Upper lobe of left lung (tissue), 6 donors: ENCODE measurements at regions not wholly inside any gene's neighbourhood (a gene's known extent, or its start where the extent isn't known, plus 50 kb on each side); places are given as distances from the start of the nearest gene placed in this dataset.
"Not testable (repeated sequence)": the region's sequence is repeated elsewhere in the genome, so short reads cannot be mapped to it uniquely, and the experiment has no call there.

Experiments used
- ATAC-seq, 2 donors: fragments of 200-7000 bp; cut with Tn5 transposase; one replicate each; pipeline ENCODE4 v1.9.1; 2022; ENCODE audit warnings: mild to moderate bottlenecking in 2 of 2, moderate library complexity in 2 of 2; ENCODE audit not compliant: low FRiP score in 2 of 2
- DNase-seq, 2 donors: peaks; one replicate each; pipeline ENCODE4 v3.0.0-alpha.2; 2019 to 2020
- H3K27ac ChIP-seq, 4 donors: fragments of 200-600 bp; sonication (generic); one replicate each; pipeline ENCODE4 v1.5.1; 2016 to 2019
- H3K27me3 ChIP-seq, 4 donors: fragments of 200-600 bp; sonication (generic); one replicate each; pipeline ENCODE4 v1.5.1; 2017 to 2019
- H3K36me3 ChIP-seq, 4 donors: fragments of 200-600 bp; sonication (generic); one replicate each; pipeline ENCODE4 v1.5.1; 2016 to 2019
- H3K4me1 ChIP-seq, 4 donors: fragments of 200-600 bp; sonication (generic); one replicate each; pipeline ENCODE4 v1.5.1; 2018 to 2019
- H3K4me3 ChIP-seq, 4 donors: fragments of 200-600 bp; sonication (generic); one replicate each; pipeline ENCODE4 v1.5.1; 2017 to 2019; ENCODE audit warnings: mild to moderate bottlenecking in 2 of 4, moderate library complexity in 1 of 4
- H3K9me3 ChIP-seq, 4 donors: fragments of 200-600 bp; sonication (generic); one replicate each; pipeline ENCODE4 v1.5.1; 2018 to 2019
- EP300 ChIP-seq, 4 donors: sonication (generic); formaldehyde crosslinking; IDR thresholded peaks; one replicate each; pipeline ENCODE4 v1.5.1; 2017; ENCODE audit warnings: antibody characterized with exemption in 4 of 4, control low read depth in 2 of 4
- POLR2A ChIP-seq, 4 donors: fragments of 450-650 bp; IDR thresholded peaks; one replicate each; pipeline ENCODE4 v1.5.1; 2016 to 2017; ENCODE audit warnings: antibody characterized with exemption in 4 of 4, mild to moderate bottlenecking in 2 of 4
- POLR2AphosphoS5 ChIP-seq, 2 donors: sonication (generic); formaldehyde crosslinking; IDR thresholded peaks; one replicate each; pipeline ENCODE4 v1.5.1; 2017; ENCODE audit warnings: antibody characterized with exemption in 2 of 2
- WGBS, 2 donors: methylation state at CpG; one replicate each; pipeline ENCODE4 v1.1.5; 2017 to 2018; 5-methylcytosine and 5-hydroxymethylcytosine counted together
- TF ChIP-seq, protein P1 (sequence below), 6 experiments: fragments of 450-650 bp in 4 of 6; fragments of 200-600 bp in 2 of 6; sonication (generic) in 2 of 6; IDR thresholded peaks; one replicate each; pipeline ENCODE4 v1.5.1; 2016 to 2019; ENCODE audit warnings: antibody characterized with exemption in 6 of 6
- donor health status: DM: no; HTN: no; CAD: no; lungs with moderate emphysema.
- donor health status: DM: no; HTN: yes; CAD: no; lungs with severe emphysema.

DNA sequence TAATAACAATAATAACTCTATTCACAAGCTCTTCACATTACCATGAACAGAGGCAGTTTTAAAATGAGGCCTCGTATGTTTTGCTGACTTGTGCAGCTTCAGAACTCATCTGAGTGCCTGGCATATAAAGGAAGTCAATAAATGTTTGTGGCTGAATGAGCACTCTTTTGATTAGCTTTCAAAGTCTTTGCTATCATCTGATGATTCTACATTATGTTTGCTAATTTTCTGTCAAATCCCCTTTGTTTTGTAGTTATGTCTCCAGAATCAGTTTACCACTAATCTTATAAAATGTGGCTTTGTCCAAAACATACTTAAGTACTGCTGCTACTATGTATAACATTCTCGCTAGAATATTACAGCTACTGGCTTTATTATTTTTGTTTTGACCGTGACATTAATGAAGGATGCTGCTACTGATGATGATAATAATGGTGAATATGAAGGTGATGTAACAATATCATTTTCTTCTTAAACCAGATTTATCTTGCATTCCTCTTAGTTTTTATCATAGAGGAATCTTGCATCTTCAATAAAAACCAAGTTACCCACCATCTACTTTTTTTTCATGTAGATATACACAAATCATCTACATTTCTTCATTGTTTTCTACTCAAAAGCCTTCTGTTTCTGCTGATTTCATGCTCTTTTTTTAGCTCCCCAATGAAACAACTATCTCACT, 384.5 kb downstream of the NAF1 start:
- Histone ChIP-seq H3K4me1 (no peaks in the 10 kb centered on the region), H3K9me3 (no peaks in the 10 kb centered on the region), H3K27ac (no peak overlapping the region), H3K4me3 (no peak overlapping the region), H3K36me3 (no peaks in the 10 kb centered on the region), H3K27me3 (no peaks in the 10 kb centered on the region)
- ATAC-seq (no peak), DNase-seq (no peak)
- WGBS, 2 donors, result 84% methylated on average over 3 of the region's 3 CpGs
- no peak for TF ChIP-seq POLR2AphosphoS5 (IDR thresholded peaks at IDR 0.05)
- no peak for TF ChIP-seq POLR2A (IDR thresholded peaks at IDR 0.05)
- TF ChIP-seq EP300 (IDR thresholded peaks at IDR 0.05), result no peak
- TF ChIP-seq, protein P1, sequence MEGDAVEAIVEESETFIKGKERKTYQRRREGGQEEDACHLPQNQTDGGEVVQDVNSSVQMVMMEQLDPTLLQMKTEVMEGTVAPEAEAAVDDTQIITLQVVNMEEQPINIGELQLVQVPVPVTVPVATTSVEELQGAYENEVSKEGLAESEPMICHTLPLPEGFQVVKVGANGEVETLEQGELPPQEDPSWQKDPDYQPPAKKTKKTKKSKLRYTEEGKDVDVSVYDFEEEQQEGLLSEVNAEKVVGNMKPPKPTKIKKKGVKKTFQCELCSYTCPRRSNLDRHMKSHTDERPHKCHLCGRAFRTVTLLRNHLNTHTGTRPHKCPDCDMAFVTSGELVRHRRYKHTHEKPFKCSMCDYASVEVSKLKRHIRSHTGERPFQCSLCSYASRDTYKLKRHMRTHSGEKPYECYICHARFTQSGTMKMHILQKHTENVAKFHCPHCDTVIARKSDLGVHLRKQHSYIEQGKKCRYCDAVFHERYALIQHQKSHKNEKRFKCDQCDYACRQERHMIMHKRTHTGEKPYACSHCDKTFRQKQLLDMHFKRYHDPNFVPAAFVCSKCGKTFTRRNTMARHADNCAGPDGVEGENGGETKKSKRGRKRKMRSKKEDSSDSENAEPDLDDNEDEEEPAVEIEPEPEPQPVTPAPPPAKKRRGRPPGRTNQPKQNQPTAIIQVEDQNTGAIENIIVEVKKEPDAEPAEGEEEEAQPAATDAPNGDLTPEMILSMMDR (IDR thresholded peaks at IDR 0.05), result no peak

DNA sequence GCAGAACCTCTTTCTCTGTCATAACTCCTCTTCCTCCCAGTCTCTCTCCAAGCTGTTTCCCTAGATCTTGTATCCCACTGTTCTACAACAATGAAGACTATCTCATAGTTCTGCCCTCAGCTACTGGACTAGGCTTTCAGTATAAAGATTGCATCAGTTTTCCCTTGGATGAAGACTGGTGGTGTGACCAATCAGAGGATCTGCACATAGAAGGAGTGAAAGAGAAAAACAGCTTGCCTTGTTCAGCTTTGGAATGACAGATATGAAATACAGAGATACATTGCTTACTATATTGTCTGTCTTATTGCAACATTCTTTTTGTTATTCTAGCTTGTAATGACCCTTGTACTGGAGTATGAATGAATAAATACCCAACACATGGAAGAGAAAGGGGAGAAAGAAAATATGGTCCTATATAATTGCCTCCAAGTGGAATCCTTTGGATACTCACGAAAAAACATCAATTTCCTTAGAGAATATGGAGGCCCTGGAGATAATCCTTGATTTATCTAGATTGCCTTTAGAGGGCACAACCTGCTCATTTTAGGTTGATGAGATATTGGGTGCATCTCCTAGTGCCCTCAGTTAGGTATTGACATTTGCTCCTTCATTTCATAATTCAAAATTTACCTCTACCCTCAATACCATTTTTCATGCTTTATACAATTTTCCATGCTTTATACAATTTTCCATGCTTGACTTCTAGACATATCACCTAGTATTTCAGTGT, 395.8 kb downstream of the NAF1 start:
- ATAC-seq, result no peak
- no peaks in the 10 kb centered on the region for H3K36me3 ChIP-seq
- H3K4me3 ChIP-seq, result no peak overlapping the region
- no peak for TF ChIP-seq EP300 (IDR thresholded peaks at IDR 0.05)
- TF ChIP-seq, protein P1 (IDR thresholded peaks at IDR 0.05), result no peak
- TF ChIP-seq POLR2A (IDR thresholded peaks at IDR 0.05), result no peak
- no peak for TF ChIP-seq POLR2AphosphoS5 (IDR thresholded peaks at IDR 0.05)
- H3K9me3 ChIP-seq, result no peaks in the 10 kb centered on the region
- H3K27me3 ChIP-seq, result no peaks in the 10 kb centered on the region
- WGBS, 2 donors, result 76 to 81% methylated on average over 1 of the region's 1 CpG
- H3K4me1 ChIP-seq, result no peaks in the 10 kb centered on the region
- no peak overlapping the region for H3K27ac ChIP-seq
- DNase-seq, result no peak

DNA sequence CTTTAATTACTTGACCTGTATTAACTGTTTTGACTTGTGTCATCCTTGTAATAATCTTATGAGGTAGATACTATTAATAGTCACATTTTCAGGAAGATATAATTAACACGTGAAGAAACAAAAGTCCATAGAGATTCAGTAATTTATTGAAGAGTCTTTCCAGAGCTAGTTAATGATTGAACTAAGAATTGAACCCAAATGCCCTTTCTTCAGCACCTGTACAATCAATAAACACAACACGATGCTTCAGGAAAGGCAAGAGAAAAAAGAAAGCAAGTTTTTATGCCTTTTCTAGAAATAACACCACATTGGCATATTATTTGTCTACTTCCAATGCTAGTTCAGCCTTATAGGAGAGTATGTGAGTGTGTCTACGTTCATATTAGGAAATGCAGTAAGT, 399.6 kb downstream of the NAF1 start:
- ATAC-seq, result no peak
- H3K27ac ChIP-seq, result no peak overlapping the region
- WGBS, 2 donors, result 67 to 68% methylated on average over 3 of the region's 3 CpGs

DNA sequence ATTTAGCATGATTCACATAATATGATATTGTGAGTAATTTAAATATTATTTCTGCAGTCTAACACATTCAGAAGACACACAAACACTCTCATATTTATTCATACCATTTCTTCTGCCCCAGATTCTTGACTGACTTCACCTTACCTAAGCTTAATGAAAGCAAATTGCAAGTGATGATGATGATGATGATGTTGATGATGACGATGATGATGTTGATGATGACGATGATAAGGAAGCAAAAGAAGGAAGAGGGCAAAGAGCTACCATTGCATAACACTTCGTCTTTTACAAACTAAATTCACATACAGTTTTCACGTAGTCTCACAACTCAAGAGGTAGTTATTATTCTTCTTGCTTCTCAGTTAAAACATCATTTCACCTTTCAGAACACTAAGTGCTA, 404.7 kb downstream of the NAF1 start:
- 63% methylated on average over 4 of the region's 4 CpGs for WGBS, 2 donors
- ATAC-seq (no peak), DNase-seq (no peak)
- H3K36me3 ChIP-seq, result no peaks in the 10 kb centered on the region
- no peaks in the 10 kb centered on the region for H3K4me1 ChIP-seq
- no peak for TF ChIP-seq POLR2A (IDR thresholded peaks at IDR 0.05)
- no peak for TF ChIP-seq EP300 (IDR thresholded peaks at IDR 0.05)
- TF ChIP-seq POLR2AphosphoS5 (IDR thresholded peaks at IDR 0.05), result no peak
- TF ChIP-seq, protein P1 (IDR thresholded peaks at IDR 0.05), result no peak
- H3K27ac ChIP-seq, result no peak overlapping the region
- H3K27me3 ChIP-seq, result no peaks in the 10 kb centered on the region
- no peak overlapping the region for H3K4me3 ChIP-seq
- H3K9me3 ChIP-seq, result no peaks in the 10 kb centered on the region

More for the DNA sequence above, 399.6 kb downstream of the NAF1 start:
- H3K27me3 ChIP-seq, result no peaks in the 10 kb centered on the region
- H3K9me3 ChIP-seq, result no peaks in the 10 kb centered on the region
- no peak overlapping the region for H3K4me3 ChIP-seq
- TF ChIP-seq EP300 (IDR thresholded peaks at IDR 0.05) (no peak), POLR2AphosphoS5 (IDR thresholded peaks at IDR 0.05) (no peak), POLR2A (IDR thresholded peaks at IDR 0.05) (no peak)
- TF ChIP-seq, protein P1 (IDR thresholded peaks at IDR 0.05), result no peak
- no peaks in the 10 kb centered on the region for H3K4me1 ChIP-seq
- H3K36me3 ChIP-seq, result no peaks in the 10 kb centered on the region
- no peak for DNase-seq

DNA sequence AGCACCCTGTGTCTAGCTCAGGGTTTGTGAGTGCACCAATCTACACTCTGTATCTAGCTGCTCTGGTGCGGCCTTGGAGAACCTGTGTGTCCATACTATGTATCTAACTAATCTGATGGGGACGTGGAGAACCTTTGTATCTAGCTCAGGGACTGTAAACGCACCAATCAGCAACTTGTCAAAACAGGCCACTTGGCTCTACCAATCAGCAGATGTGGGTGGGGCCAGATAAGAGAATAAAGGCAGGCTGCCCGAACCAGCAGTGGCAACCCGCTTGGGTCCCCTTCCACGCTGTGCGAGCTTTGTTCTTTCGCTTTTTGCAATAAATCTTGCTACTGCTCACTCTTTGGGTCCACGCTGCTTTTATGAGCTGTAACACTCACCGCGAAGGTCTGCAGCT, 426.5 kb downstream of the NAF1 start:
- not testable (repeated sequence) for H3K27me3 ChIP-seq, H3K4me1 ChIP-seq, DNase-seq, H3K9me3 ChIP-seq, ATAC-seq, H3K4me3 ChIP-seq, H3K36me3 ChIP-seq, H3K27ac ChIP-seq
- WGBS, 2 donors, result 90 to 93% methylated on average over 11 of the region's 11 CpGs

DNA sequence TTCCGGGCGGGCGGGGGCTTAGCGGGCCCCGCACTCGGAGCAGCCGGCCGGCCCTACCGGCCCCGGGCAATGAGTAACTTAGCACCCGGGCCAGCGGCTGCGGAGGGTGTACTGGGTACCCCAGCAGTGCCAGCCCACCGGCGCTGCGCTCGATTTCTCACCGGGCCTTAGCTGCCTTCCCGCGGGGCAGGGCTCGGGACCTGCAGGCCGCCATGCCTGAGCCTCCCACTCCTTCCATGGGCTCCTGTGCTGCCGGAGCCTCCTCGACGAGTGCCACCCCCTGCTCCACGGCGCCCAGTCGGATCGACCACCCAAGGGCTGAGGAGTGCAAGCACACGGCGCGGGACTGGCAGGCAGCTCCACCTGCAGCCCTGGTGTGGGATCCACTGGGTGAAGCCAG, 427.1 kb downstream of the NAF1 start:
- not testable (repeated sequence) for ATAC-seq, H3K36me3 ChIP-seq, H3K9me3 ChIP-seq, H3K4me3 ChIP-seq, H3K27ac ChIP-seq, H3K27me3 ChIP-seq, H3K4me1 ChIP-seq
- DNase-seq, result peak in 1 of 2 donors; percentile 72
- 93 to 99% methylated on average over 17 to 32 of the region's 32 CpGs for WGBS, 2 donors
